DND-41 (cell line): ENCODE measurements at regions not wholly inside any gene's neighbourhood (a gene's known extent, or its start where the extent isn't known, plus 50 kb on each side); places are given as distances from the start of the nearest gene placed in this dataset.

Experiments used
- ATAC-seq: fragments of 200-7000 bp; cut with Tn5 transposase; 3 replicates; pipeline ENCODE4 v1.9.1; 2021; ENCODE audit warnings: low read depth; ENCODE audit not compliant: insufficient read depth
- DNase-seq: peaks from one replicate; pipeline ENCODE4 v3.0.0-alpha.2; 2020
- H2AFZ ChIP-seq: 2 replicates; pipeline ENCODE4 v1.6.0; 2012; ENCODE audit warnings: low read depth, low read length
- H3K27ac ChIP-seq: 2 replicates; pipeline ENCODE4 v1.5.1; 2012; ENCODE audit warnings: low read length, inconsistent platforms
- H3K27me3 ChIP-seq: fragments of 200-600 bp; sonication (generic); 2 replicates; pipeline ENCODE4 v1.6.0; 2012; ENCODE audit warnings: low read length, mild to moderate bottlenecking, inconsistent platforms; ENCODE audit not compliant: insufficient read depth, poor library complexity
- H3K36me3 ChIP-seq: 2 replicates; pipeline ENCODE4 v1.5.1; 2012; ENCODE audit warnings: low read length, inconsistent platforms; ENCODE audit not compliant: insufficient read depth
- H3K4me1 ChIP-seq: 2 replicates; pipeline ENCODE4 v1.5.1; 2012; ENCODE audit warnings: mild to moderate bottlenecking, low read length; ENCODE audit not compliant: insufficient read depth
- H3K4me2 ChIP-seq: 2 replicates; pipeline ENCODE4 v1.6.0; 2012; ENCODE audit warnings: mild to moderate bottlenecking, moderate library complexity, low read length, inconsistent platforms; ENCODE audit not compliant: insufficient read depth
- H3K4me3 ChIP-seq, 2 experiments: fragments of 200-600 bp in 1 of 2; shearing (Covaris generic) in 1 of 2; 2 replicates each; pipeline ENCODE4 v1.5.1; 2012 to 2016; ENCODE audit warnings: inconsistent platforms in 2 of 2, low read length in 2 of 2, mild to moderate bottlenecking in 2 of 2, low read depth in 1 of 2, moderate library complexity in 1 of 2
- H3K79me2 ChIP-seq: 2 replicates; pipeline ENCODE4 v1.6.0; 2012; ENCODE audit warnings: low read length, inconsistent platforms; ENCODE audit not compliant: insufficient read depth
- H3K9ac ChIP-seq: 2 replicates; pipeline ENCODE4 v1.6.0; 2012; ENCODE audit warnings: low read depth, mild to moderate bottlenecking, inconsistent platforms, low read length, moderate library complexity
- H3K9me3 ChIP-seq: 2 replicates; pipeline ENCODE4 v1.5.1; 2012; ENCODE audit warnings: low read length, moderate library complexity, mild to moderate bottlenecking, inconsistent platforms; ENCODE audit not compliant: insufficient read depth, severe bottlenecking
- H4K20me1 ChIP-seq: 2 replicates; pipeline ENCODE4 v1.6.0; 2012; ENCODE audit warnings: low read length; ENCODE audit not compliant: insufficient read depth
- EZH2 ChIP-seq: IDR thresholded peaks from 3 replicates; pipeline ENCODE4 v1.6.1; 2012; ENCODE audit warnings: borderline replicate concordance, low read depth, mild to moderate bottlenecking, moderate library complexity, low read length, inconsistent platforms; ENCODE audit not compliant: severe bottlenecking
- TF ChIP-seq, protein P1 (sequence below): IDR thresholded peaks from 2 replicates; pipeline ENCODE4 v1.5.1; 2012; ENCODE audit warnings: borderline replicate concordance, low read length, moderate library complexity, mild to moderate bottlenecking; ENCODE audit not compliant: poor library complexity, severe bottlenecking; ENCODE audit errors: extremely low read depth

DNA sequence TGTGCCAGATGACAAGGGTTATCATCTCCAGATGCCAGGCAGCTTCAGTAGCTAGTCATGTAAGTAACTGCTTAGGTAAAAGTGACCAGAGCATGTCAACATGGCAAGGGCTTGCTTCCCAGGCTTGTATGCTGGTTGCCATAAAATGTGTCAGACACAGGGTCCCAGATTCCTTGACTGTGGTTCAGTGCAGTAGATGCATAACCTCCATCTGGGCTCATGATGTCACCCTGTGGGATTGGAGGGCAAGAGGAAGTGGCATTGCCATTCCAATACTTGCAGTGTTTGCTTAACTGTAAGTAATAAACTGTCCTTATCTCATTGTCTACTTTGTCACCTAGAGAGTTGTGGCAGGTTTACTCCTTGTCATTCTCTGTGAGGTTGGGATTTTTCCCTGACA, 226.8 kb downstream of the PCDH17 start:
- no peaks in the 10 kb centered on the region for H3K27me3 ChIP-seq
- no peaks in the 10 kb centered on the region for H3K9me3 ChIP-seq
- H3K79me2 ChIP-seq: no peaks in the 10 kb centered on the region
- H3K4me1 ChIP-seq: no peaks in the 10 kb centered on the region
- DNase-seq (no peak), ATAC-seq (no peak)
- no peak overlapping the region for H3K9ac ChIP-seq
- H4K20me1 ChIP-seq: no peaks in the 10 kb centered on the region
- TF ChIP-seq, protein P1, sequence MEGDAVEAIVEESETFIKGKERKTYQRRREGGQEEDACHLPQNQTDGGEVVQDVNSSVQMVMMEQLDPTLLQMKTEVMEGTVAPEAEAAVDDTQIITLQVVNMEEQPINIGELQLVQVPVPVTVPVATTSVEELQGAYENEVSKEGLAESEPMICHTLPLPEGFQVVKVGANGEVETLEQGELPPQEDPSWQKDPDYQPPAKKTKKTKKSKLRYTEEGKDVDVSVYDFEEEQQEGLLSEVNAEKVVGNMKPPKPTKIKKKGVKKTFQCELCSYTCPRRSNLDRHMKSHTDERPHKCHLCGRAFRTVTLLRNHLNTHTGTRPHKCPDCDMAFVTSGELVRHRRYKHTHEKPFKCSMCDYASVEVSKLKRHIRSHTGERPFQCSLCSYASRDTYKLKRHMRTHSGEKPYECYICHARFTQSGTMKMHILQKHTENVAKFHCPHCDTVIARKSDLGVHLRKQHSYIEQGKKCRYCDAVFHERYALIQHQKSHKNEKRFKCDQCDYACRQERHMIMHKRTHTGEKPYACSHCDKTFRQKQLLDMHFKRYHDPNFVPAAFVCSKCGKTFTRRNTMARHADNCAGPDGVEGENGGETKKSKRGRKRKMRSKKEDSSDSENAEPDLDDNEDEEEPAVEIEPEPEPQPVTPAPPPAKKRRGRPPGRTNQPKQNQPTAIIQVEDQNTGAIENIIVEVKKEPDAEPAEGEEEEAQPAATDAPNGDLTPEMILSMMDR: no peak
- TF ChIP-seq EZH2: no peak
- H3K4me2 ChIP-seq: no peak overlapping the region
- no peak overlapping the region for H3K27ac ChIP-seq
- H3K36me3 ChIP-seq: no peaks in the 10 kb centered on the region
- no peak overlapping the region for H3K4me3 ChIP-seq
- H2AFZ ChIP-seq: no peak overlapping the region

GRCh38 chr13:57862879-57863278, 231.3 kb downstream of the PCDH17 start:
- Histone ChIP-seq H3K4me2 (no peak overlapping the region), H4K20me1 (no peaks in the 10 kb centered on the region), H3K79me2 (no peaks in the 10 kb centered on the region), H3K9ac (no peak overlapping the region), H3K27me3 (no peaks in the 10 kb centered on the region), H2AFZ (no peak overlapping the region), H3K4me1 (no peaks in the 10 kb centered on the region), H3K9me3 (peaks cover 1% of the 10 kb centered on the region), H3K4me3 (no peak overlapping the region), H3K36me3 (no peaks in the 10 kb centered on the region), H3K27ac (no peak overlapping the region)
- no peak for TF ChIP-seq EZH2
- TF ChIP-seq, protein P1: no peak
- no peak for ATAC-seq
- DNase-seq: no peak

GRCh38 chr13:57865600-57866294, 234.2 kb downstream of the PCDH17 start:
- H3K27me3 ChIP-seq: no peaks in the 10 kb centered on the region
- TF ChIP-seq EZH2: no peak
- TF ChIP-seq, protein P1: no peak
- H3K4me1 ChIP-seq: no peaks in the 10 kb centered on the region
- no peak for ATAC-seq
- H3K9me3 ChIP-seq: peaks cover 2% of the 10 kb centered on the region
- no peak overlapping the region for H2AFZ ChIP-seq
- no peak overlapping the region for H3K27ac ChIP-seq
- H3K4me2 ChIP-seq: no peak overlapping the region
- H4K20me1 ChIP-seq: no peaks in the 10 kb centered on the region
- no peak overlapping the region for H3K4me3 ChIP-seq
- H3K36me3 ChIP-seq: no peaks in the 10 kb centered on the region
- no peak overlapping the region for H3K9ac ChIP-seq
- DNase-seq: no peak
- H3K79me2 ChIP-seq: no peaks in the 10 kb centered on the region

DNA sequence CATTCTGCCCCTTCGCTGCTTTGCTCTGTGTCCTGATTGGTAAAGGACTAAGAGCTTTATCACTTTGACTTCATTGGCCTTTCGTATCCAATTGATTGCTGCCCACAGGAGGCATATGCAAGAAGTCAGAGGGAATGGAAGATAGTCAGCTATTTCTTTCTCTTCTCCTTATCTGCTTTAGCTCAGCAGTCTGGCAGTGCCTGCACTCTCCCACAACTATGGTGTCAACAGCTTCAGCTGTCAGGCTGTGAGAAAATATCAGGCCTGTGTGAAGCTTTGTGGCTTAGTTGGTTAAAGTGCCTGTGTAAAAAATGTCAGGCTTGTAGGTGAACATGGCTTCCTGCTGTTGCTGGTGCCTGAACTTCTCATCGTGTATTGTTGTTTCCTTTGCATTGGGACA, 243.0 kb downstream of the PCDH17 start:
- H3K27me3 ChIP-seq: no peaks in the 10 kb centered on the region
- H3K9me3 ChIP-seq: no peaks in the 10 kb centered on the region
- H3K27ac ChIP-seq: no peak overlapping the region
- DNase-seq: no peak
- no peak for TF ChIP-seq EZH2
- TF ChIP-seq, protein P1: no peak
- H3K36me3 ChIP-seq: no peaks in the 10 kb centered on the region
- H3K4me3 ChIP-seq: no peak overlapping the region
- no peak overlapping the region for H3K9ac ChIP-seq
- H2AFZ ChIP-seq: no peak overlapping the region
- no peak for ATAC-seq
- H3K4me1 ChIP-seq: no peaks in the 10 kb centered on the region
- H3K79me2 ChIP-seq: no peaks in the 10 kb centered on the region
- no peak overlapping the region for H3K4me2 ChIP-seq
- no peaks in the 10 kb centered on the region for H4K20me1 ChIP-seq
